ENCODE measurements at regions not wholly inside any gene's neighbourhood (a gene's known extent, or its start where the extent isn't known, plus 50 kb on each side); places are given as distances from the start of the nearest gene placed in this dataset.

- TF ChIP-seq NFYA (IDR thresholded peaks at IDR 0.05; ENCODE audit: borderline replicate concordance, low read depth, low read length) (no peak), RAD21 (IDR thresholded peaks at IDR 0.05; ENCODE audit: insufficient read depth, low read depth, low read length) (no peak), POU2F2 (IDR thresholded peaks at IDR 0.05; ENCODE audit: borderline replicate concordance, low read depth, low read length) (no peak)
- TF ChIP-seq, protein P1, sequence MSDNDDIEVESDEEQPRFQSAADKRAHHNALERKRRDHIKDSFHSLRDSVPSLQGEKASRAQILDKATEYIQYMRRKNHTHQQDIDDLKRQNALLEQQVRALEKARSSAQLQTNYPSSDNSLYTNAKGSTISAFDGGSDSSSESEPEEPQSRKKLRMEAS (IDR thresholded peaks at IDR 0.05; ENCODE audit: low read depth, low read length) = no peak
- TF ChIP-seq, protein P2, sequence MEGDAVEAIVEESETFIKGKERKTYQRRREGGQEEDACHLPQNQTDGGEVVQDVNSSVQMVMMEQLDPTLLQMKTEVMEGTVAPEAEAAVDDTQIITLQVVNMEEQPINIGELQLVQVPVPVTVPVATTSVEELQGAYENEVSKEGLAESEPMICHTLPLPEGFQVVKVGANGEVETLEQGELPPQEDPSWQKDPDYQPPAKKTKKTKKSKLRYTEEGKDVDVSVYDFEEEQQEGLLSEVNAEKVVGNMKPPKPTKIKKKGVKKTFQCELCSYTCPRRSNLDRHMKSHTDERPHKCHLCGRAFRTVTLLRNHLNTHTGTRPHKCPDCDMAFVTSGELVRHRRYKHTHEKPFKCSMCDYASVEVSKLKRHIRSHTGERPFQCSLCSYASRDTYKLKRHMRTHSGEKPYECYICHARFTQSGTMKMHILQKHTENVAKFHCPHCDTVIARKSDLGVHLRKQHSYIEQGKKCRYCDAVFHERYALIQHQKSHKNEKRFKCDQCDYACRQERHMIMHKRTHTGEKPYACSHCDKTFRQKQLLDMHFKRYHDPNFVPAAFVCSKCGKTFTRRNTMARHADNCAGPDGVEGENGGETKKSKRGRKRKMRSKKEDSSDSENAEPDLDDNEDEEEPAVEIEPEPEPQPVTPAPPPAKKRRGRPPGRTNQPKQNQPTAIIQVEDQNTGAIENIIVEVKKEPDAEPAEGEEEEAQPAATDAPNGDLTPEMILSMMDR (IDR thresholded peaks at IDR 0.05 in 2 of 3, conservative IDR thresholded peaks at IDR 0.05 in 1 of 3; ENCODE audit: control insufficient read depth in 2 of 3, extremely low read depth in 1 of 3, insufficient read depth in 1 of 3, low read depth in 3 of 3, low read length in 3 of 3) = no peak
Observed at GRCh38 chr7:18179093-18179492, 151.4 kb upstream of the PRPS1L1 start.
